Fibroblast of peridontal ligament (primary cell): ENCODE measurements at regions not wholly inside any gene's neighbourhood (a gene's known extent, or its start where the extent isn't known, plus 50 kb on each side); places are given as distances from the start of the nearest gene placed in this dataset.
"Not testable (repeated sequence)": the region's sequence is repeated elsewhere in the genome, so short reads cannot be mapped to it uniquely, and the experiment has no call there.

Experiments used
- DNase-seq: peaks from one replicate; pipeline ENCODE4 v3.0.0-alpha.2; 2010; ENCODE audit errors: extremely low read depth

DNA sequence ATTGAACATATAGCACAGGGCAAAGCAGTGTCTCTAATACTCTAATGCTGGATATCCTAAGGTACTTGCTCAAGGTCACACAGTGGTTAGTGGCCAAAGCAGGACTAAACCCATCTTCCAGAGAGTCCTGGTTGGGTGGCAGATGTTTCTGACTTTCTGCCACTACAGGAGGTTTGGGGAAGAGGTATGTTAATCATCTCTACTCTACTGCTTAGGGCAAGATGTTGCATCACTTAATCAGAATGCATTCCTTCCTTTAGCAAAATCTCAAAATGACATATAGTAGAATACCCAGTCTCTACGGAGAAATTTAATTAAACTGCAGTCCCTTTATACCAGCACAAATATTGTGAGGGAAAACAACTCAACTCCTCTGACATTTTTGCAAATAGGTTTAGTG is 190.7 kb upstream of the FAM241A start:
- DNase-seq, result no peak

DNA sequence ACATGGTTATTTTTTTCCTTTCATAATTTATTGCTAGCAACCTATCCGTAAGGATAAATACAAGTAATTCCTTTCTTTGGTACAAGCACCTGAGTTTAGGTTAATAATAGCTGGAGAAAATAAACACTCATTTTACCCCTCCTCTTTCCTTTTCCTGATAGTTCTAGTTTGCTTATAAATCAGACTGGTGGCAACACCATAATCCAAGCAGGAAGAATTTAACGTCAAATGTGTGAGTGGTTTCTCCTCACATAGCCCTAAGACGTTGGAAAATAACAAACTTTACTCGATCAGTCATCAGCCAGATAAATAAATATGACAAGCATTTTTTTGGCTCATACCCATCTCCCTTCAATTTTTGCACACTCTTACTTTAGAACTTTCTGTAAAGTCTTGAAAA is 190.3 kb upstream of the FAM241A start:
- DNase-seq, result no peak

DNA sequence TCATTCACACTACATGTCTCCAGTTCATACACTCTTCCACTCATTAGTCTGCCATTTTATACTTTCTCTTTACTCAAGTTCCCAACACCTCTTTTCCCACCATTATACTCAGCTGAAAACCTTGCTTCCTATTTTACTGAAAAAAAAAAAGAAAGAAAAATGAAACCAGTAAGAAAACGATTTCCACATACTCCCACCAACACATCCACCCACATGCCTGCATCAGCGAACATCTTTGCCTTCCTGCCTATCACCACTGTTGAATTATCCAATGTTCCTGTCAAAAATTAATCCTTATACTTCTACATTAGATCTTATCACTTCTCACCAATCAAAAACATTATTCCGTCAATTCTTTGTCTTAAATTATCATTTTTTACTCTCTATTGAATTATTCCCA is 188.1 kb upstream of the FAM241A start:
- no peak for DNase-seq

DNA sequence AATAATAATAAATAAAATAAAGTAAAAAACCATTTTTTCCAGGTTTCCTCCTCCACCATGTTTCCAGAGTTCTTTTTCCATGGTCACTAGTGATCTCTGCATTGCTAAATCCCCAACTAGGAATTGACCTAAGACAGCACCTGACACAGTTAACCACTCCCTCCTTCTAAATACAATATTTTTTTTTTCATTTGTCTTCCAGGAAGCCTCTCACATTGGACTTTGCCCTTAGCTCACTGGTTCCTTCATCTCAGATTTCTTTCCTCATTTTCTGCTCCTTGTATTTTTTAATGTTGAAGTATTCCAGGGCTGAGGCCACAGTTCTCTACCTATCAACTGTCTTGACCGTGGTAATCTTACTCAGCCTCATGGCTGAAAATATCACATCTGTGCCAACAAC is 187.3 kb upstream of the FAM241A start:
- DNase-seq, result no peak

DNA sequence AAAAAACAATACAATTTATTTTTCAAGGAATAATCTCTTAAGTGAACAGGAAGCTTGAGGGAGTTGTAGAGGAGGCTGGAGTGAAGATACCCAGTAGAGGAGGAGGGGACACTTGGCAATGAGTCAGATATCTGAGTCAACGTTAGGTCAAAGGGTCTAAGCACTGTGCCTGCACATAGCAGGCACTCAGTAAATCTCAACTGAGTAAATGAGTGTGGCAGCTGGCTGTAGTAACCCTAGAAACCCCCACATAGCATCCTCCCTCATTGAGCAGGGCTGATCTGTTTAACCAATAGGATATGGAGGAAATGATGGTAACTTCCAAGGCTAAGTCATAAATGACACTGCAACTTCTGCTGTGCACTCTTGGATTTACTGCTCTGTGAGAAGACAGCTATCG is 186.0 kb upstream of the FAM241A start:
- peak; percentile 11 for DNase-seq

DNA sequence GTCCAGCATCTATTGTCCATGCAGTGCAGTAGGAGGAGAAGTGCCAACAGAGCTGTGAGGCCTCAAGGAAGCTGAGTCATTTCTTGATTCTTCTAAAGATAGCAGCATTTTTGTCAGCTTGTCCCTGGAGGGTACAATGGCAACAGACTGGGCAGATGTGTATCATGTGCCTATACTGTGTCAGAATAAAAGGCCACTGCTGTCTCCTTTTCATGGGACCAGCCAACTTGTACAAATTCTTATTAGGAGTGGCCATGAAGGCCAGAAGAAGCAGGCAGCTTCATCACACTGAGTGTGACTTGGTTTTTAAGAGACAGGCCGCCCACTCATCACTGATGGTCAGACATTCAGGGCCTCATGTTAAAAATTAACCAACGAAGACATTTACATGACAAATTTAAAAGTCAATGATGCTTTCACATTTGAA is 185.0 kb upstream of the FAM241A start:
- peak; percentile 33 for DNase-seq

DNA sequence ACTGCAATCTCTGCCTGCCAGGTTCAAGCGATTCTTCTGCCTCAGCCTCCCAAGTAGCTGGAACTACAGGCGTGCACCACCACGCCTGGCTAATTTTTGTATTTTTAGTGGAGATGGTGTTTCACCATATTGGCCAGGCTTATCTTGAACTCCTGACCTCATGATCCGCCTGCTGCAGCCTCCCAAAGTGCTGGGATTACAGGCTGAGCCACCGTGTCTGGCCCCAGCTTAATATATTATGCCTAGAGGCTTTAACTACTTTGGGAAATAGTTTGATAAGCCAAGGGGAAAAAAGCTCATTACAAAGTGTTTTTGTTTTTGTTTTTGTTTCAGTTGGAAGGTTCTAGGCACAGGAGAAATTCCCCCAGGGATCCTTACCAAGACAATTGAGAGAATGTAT is 184.2 kb upstream of the FAM241A start:
- not testable (repeated sequence) for DNase-seq

DNA sequence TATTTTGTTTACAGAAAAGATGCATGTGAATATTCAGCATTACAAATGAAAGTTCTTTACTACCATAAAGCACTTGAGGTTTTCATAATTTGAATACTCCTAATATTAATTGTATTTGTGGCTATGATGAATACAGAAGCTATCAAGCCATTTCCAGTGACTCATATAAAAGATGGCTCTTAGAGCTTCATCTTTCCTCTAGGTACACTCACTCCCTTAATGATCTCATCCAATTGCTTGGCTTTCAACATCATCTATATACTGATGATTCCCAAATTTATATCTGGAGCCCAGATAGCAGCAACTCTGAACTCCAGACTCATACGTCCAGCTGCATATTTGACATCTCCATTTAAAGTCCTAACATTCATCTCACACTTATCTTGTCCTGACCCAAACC is 183.4 kb upstream of the FAM241A start:
- no peak for DNase-seq

DNA sequence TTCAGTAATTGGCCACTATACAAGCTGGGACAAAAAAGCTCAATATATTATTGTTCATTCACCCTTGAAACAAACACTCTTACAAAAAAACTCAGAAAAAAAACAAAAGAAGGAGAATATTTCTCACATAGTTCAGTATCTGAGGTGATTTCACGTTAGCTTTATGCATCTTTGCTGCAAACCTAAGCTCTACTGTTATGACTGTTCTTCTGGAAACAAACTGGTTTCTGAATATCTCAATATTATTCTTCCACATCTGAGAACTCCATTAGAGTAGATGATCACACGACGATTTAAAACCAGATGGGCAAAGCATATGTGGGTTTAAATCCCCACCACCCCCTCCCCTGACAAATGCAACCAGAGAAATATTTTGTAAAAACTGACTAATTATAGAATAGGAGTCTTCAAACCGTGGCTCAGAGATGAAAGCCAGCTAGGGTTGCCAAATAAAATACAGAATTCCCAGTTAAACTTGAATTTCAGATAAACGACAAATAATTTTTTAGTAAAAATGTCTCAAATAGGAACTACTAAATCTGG is 182.0 kb upstream of the FAM241A start:
- DNase-seq, result no peak

DNA sequence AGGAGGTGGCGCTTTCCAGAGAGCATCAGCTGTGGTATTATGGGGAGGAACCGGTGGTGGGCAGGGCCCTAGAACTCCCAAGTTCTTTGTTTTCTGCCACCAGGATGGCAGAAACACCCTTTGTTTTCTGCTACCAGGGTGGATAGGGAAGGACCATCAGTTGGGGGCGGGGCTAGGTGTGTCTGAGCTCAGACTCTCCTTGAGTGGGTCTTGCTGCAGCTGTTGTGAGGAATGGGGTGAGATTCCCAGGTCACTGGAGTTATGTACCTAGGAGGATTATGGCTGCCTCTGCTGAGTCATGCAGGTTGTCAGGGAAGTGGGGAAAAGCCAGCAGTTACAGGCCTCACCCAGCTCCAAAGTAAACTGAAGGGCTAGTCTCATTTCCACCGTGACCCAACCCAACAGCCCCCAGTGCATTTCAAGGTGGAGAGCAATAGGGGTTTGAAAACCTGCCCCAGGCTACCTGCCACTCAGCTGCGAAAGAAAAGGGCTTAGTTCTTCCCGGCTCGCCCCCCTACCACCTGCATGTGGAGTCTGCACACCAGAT is 167.8 kb upstream of the FAM241A start:
- DNase-seq, result no peak

DNA sequence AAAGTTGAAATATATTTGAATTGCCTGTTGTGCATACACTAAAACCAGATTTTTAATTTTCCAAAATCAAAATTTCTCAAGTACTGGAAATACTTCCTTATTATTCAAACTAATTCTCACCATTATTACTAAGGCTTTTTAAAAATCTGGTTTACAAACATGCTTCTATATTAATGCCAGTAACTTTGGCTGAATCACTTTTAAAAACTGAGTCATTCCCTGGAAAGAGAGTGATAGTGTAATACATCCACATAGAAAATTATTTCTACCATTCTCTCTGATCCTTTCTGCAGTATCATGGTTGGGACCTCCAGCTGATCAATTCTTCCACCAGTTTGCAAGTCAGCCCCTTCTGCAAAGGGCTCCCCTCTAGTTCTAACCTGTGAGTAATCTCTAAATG is 165.3 kb upstream of the FAM241A start:
- DNase-seq, result no peak

DNA sequence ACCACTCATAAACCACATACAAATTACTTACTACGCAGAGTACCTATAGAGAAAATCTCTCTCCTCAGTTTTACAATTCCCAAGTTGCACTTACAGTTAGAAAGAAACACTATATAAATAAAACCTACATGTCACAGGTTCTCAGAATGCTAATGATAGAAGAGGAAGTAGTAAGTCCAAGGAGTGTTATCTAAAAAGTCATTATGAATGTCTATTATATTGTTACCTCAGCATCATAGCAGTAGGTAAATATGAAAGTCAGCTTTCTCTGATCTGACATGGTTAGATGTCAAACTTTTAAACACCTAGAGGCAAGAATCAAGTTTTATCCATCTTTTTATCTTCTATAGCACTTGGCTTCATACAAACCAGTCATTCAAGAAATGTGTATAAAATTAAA is 163.2 kb upstream of the FAM241A start:
- DNase-seq, result no peak

DNA sequence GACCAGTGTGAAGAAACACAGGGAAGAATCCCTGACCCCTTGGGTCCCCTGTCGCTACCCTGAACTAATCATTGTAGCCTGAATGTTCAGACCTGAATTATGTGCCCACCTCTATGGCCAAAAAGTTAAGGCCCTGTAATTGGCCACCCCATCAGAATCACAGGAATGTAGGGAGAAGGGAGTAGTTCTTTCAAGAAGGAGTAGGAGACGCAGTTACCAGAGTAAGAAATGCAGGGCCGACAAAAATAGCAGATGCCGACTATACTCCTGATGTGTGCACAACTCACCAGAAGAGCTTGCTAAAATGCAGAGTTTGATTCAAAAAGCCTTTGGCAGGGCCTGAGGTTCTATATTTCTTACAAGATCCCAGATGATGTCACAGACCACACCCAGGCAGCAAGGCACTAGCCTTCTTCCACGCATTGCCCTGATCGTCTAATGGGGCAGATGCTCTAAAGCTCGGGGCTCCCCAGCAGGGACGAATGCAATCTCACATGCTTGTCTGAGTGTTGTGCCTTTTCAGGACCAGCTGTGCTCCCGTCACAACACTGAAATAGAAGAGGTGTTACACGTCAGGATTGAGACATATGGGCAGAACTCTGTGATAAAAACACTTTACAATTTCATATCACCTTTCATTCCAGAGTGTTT is 161.0 kb upstream of the FAM241A start:
- no peak for DNase-seq

DNA sequence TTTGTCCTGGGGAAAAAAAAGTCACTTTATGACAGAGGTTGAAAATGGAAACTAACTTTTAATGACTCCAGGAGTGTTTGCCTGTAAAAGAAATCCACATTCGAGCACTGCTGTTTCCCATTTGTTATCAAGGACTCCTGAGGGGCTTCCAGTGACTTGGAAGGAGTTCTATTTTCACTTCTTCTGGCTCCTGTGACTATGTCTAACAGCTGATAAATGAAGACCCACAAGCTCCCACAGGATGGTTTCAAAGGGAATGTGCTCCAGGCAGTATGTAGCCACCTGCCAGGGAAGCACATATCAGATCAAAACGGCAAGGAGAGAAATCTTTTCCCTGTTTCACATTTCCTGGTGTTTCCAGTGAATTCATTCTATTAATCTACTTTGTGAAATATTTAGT is 159.8 kb upstream of the FAM241A start:
- DNase-seq, result no peak

DNA sequence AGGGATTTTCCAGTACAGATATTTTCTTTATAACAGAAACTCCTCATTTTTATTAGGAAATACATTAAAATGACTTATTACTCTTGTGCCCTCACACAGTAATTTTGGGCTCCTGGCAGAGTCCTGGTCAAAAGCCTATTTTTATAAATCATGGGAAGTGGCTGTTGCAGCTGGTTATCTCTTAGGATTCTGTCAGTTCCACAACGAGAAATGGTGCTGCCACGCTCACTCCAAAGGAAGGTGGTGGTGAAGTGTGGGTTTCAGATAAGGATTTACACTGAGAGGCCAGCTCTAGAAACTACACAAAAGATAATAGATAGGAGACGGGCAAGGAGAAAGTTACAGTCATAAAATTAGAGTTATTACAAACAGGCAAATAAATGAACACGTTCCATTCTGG is 159.2 kb upstream of the FAM241A start:
- DNase-seq, result no peak

DNA sequence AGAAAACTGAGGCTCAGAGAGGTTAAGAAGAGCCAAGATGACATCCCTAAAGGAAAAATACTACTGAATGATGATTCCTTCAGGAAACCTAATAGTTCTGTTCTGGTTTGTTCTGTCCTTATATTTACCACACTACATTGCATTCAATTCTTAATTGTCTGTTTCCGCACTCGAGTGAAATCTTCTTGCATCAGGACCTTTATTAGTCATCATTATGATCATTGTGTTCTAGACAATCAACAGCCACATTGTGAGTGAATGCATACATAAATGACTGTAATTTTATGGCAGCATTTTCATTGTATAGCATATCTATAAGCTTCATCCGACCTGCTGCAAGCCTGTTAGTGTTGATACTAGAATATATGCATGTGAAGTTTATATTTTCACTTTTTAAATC is 156.7 kb upstream of the FAM241A start:
- DNase-seq, result no peak

DNA sequence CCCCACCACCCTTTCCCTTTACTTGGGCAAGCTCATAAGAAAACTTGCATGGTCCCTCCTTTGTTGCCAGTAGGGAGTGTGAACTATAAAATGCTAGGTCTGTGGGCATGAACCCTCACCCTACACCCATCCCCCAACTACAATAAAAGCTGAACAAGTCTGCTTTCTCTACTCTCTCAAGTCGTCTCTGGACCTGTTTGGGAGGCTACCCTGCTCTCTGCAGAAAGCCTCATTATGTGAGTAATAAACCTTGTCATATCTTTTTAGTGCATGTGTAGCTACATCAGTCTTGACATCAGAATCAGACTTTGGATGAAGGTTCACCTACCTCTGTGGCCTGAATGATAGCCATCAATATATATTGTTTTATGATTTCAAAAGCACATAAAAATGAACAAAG is 155.4 kb upstream of the FAM241A start:
- no peak for DNase-seq

DNA sequence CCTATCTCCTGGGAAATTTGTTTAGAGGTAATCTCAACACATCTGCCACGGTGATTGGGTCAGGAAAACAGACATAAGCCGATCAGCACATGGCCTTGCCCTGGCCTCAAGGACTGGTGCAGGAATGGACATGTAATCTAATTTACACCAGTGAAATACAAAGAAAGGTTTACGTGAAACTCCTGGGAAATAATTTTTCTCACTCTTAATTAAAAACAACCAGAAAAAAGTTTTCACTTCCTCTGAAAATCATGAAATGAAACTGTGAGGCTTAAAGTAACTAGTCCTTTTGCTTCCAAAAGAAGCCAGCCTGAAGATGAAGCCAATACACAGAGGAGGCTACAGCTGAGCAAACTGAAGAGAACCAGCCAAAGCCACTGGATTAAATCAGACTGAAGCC is 154.1 kb upstream of the FAM241A start:
- no peak for DNase-seq

DNA sequence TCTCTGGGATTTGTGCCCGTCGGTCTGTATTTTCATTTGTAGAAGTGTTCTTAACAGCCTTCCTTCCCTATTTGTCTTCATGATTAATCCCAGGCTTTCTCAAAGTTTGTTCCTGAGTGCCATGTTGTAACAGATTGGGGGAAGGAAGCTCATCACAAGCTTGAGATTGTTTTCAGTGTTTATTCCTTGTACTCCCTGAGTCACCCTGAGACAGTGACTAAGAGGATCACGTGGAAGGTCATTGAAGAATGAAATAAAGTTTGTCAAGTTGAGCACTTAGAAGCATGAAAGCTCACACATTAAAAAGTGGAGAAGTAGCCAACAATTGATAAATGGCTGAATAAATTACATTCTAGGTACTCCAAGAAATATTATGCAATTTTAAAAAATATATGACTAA is 153.5 kb upstream of the FAM241A start:
- peak; percentile 60 for DNase-seq

DNA sequence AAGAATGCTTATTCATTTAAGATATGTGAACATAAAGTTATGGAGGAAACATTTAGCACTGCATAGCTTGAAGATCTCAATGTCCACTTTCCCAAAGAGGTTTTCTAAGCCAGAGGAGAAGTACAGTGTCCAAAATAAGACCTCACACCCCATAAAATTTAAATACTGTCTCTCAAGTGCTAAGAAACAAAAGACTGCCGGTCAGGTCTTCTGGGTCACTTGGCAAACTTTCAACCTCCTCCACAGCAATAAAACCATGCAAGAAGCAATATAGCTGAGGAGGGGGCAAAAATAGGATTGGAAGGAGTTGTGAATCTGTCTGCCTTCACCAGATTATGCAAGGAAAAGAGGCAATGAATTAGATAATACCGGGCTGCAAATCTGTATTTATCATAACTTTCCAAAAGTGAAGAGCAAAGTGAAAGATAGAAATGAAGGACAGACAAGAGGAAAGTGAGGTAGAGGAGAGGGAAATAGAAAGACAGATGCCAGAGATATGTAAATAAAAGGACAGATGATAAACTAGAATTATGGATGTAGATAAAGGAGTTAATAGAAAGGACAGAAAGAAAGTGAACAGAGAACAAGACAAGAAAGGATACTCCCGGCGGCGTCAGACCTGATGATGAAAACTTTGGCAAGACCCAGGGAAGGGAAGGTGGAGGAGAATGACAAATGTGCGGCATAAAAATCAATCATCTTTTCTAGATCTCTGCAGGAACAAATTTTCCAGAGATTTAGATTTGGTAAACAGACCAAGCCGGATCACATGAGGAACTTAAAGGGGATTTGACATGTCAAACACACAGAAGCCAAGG is 152.7 kb upstream of the FAM241A start:
- no peak for DNase-seq

DNA sequence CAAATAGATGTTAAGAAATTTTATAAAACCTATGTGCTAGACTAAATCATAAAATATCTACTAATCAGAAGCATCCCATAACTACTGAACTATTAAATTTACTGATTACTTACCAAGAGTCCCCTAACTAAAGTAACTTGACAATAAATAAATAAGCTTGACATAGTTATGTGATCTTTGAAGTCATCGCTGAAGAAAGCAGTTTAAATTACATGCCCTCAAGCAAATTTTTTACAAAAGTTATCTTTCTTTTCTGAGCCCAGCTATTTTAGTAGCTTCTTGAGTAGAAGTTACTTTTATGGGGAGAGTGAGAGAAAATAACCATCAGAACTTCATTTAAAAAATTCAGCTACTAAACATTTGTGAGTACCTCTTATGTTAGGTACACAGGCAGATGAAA is 150.9 kb upstream of the FAM241A start:
- DNase-seq, result no peak

DNA sequence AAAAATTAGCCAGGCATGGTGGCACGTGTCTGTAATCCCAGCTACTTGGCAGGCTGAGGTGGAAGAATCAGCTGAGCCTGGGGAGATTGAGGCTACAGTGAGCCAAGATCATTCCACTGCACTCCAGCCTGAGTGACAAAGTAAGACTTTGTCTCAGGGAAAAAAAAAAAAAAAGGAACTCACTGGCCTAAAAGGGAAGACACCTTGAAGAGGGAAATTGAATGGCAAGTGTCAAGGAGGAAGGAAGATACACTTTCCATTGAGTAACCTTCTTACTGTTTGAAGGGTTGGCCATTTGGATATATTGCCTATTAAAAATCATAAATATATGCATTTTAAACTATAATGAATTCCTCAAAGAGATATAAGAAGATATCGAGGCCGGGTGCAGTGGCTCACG is 147.5 kb upstream of the FAM241A start:
- DNase-seq, result no peak

DNA sequence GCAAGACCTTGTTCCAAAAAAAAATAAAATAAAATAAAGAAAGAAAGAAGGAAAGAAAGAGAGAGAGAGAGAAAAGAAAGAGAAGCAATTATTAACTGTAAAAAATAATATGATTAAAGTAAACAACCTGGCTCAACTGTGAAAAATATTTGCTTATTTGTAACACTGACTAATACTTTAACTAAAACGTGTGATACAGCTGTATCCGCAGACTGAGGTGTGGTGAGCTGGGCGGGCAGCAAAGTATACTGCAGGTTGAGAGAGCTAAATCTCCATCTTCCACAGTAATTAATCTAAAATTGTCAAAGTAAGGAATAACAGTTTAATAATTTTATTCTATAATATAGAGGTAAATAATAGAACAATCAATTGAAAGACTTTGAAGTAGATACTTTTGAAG is 145.5 kb upstream of the FAM241A start:
- no peak for DNase-seq
